NCI-H2196 (cell line): ENCODE measurements at regions not wholly inside any gene's neighbourhood (a gene's known extent, or its start where the extent isn't known, plus 50 kb on each side); places are given as distances from the start of the nearest gene placed in this dataset.

Experiments
- DNase-seq: peaks from one replicate; lab custom pipeline; 2025; ENCODE audit not compliant: unreplicated experiment; lab: John Stamatoyannopoulos, UW

- DNase-seq, result no peak
These were observed 131.0 kb downstream of the PDGFRA start for GRCh38 chr4:54359919-54360650.

- no peak for DNase-seq
These were observed 133.9 kb downstream of the PDGFRA start for GRCh38 chr4:54363037-54363436.

- no peak for DNase-seq
These were observed 136.6 kb downstream of the PDGFRA start for GRCh38 chr4:54365691-54366090.

GRCh38 chr4:54367059-54367458 is 138.0 kb downstream of the PDGFRA start:
- no peak for DNase-seq

- DNase-seq, result no peak
These were observed 139.5 kb downstream of the PDGFRA start for GRCh38 chr4:54368281-54369265.

GRCh38 chr4:54371173-54371572 is 142.1 kb downstream of the PDGFRA start:
- no peak for DNase-seq

- no peak for DNase-seq
These were observed 143.9 kb downstream of the PDGFRA start for GRCh38 chr4:54372951-54373350.

GRCh38 chr4:54373718-54374210 is 144.7 kb downstream of the PDGFRA start:
- no peak for DNase-seq

- DNase-seq, result no peak
These were observed 149.4 kb downstream of the PDGFRA start for GRCh38 chr4:54378461-54378860.

GRCh38 chr4:54384152-54384551 is 155.1 kb downstream of the PDGFRA start:
- DNase-seq, result no peak

GRCh38 chr4:54384563-54384962 is 155.5 kb downstream of the PDGFRA start:
- peak; percentile 13 for DNase-seq

GRCh38 chr4:54386042-54386669 is 157.1 kb downstream of the PDGFRA start:
- DNase-seq, result no peak

GRCh38 chr4:54386693-54387092 is 157.6 kb downstream of the PDGFRA start:
- DNase-seq, result no peak

- DNase-seq, result no peak
These were observed 161.6 kb downstream of the PDGFRA start for GRCh38 chr4:54390670-54391069.

GRCh38 chr4:54391104-54391503 is 162.0 kb downstream of the PDGFRA start:
- no peak for DNase-seq

GRCh38 chr4:54392479-54392878 is 163.4 kb downstream of the PDGFRA start:
- DNase-seq, result no peak

GRCh38 chr4:54393243-54393642 is 164.2 kb downstream of the PDGFRA start:
- DNase-seq, result no peak

- DNase-seq, result no peak
These were observed 166.0 kb downstream of the PDGFRA start for GRCh38 chr4:54395013-54395527.

GRCh38 chr4:54400188-54400587 is 171.1 kb downstream of the PDGFRA start:
- no peak for DNase-seq

GRCh38 chr4:54400802-54401201 is 171.7 kb downstream of the PDGFRA start:
- peak; percentile 2 for DNase-seq

GRCh38 chr4:54402880-54403480 is 173.9 kb downstream of the PDGFRA start:
- no peak for DNase-seq
